ENCODE measurements at regions not wholly inside any gene's neighbourhood (a gene's known extent, or its start where the extent isn't known, plus 50 kb on each side); places are given as distances from the start of the nearest gene placed in this dataset.

DNA sequence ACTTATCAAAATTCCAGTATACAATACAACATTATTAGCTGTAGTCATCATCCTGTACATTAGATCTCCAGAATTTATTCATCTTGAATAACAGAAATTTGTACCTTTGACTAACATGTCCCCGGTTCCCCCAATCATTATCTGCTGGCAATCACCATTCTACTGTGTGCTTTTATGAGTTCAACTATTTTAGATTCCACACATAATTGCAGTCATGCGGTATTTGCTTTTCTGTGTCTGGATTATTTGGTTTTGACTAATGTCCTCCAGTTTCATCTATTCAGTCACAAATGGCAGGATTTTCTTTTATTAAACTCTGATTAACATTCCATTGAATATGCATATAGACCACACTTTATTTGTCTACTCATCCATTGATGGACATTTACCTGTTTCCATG, 530.7 kb upstream of the SLITRK1 start:
- H3K36me3 ChIP-seq (ENCODE audit: control insufficient read depth in 1 of 2, insufficient read depth in 2 of 2, low read length in 2 of 2), result no peaks in the 10 kb centered on the region
- no peak overlapping the region for H2AFZ ChIP-seq (ENCODE audit: low read depth, low read length, poor library complexity, severe bottlenecking)
- H3K9ac ChIP-seq (ENCODE audit: low read length), result no peak overlapping the region
- H3K4me3 ChIP-seq (replicated peaks in 1 of 2; ENCODE audit: low read depth in 1 of 2, low read length in 2 of 2), result no peak overlapping the region
- no peaks in the 10 kb centered on the region for H3K9me2 ChIP-seq (ENCODE audit: insufficient read depth)
- BruUV-seq (replicated peaks), result no TSS peak
- H3K27me3 ChIP-seq (ENCODE audit: insufficient read depth, low read length), result no peaks in the 10 kb centered on the region
- DNase-seq (ENCODE audit: low read depth, low spot score) (no peak), ATAC-seq (no peak)
- H3K4me1 ChIP-seq (ENCODE audit: control insufficient read depth in 1 of 2, insufficient read depth in 2 of 2, low read length in 2 of 2), result no peaks in the 10 kb centered on the region
- POLR2A ChIA-PET, result no interaction called here
- H3K4me2 ChIP-seq (ENCODE audit: low read length), result no peak overlapping the region
- intact Hi-C loops (cut with micrococcal nuclease), result no loop called here
- H3K79me2 ChIP-seq (ENCODE audit: insufficient read depth, low read length), result no peaks in the 10 kb centered on the region
- CTCF ChIA-PET, result no interaction called here
- no peaks in the 10 kb centered on the region for H4K20me1 ChIP-seq (ENCODE audit: insufficient read depth)
- H3K27ac ChIP-seq (ENCODE audit: low read depth, low read length), result no peak overlapping the region
- peaks cover 0 to 5% of the 10 kb centered on the region in 2 experiments; a peak in 2 of 4 replicates for H3K9me3 ChIP-seq (ENCODE audit: control insufficient read depth in 1 of 2, insufficient read depth in 1 of 2, low read depth in 1 of 2, low read length in 2 of 2)
- RAD21 ChIA-PET (ENCODE audit: low non-redundant PET in 1 of 2, low total read pairs in 2 of 2, uncharacterized antibody in 2 of 2, unreplicated experiment in 2 of 2), result no interaction called here
- TF ChIP-seq SIN3A (IDR thresholded peaks at IDR 0.05; ENCODE audit: low read depth) (no peak), POLR2A (IDR thresholded peaks at IDR 0.05; ENCODE audit: borderline replicate concordance, extremely low read depth, insufficient read depth, insufficient read length) (no peak), TCF7L2 (IDR thresholded peaks at IDR 0.05; ENCODE audit: borderline replicate concordance, extremely low read depth, insufficient read depth, insufficient read length) (no peak), POLR2AphosphoS5 (IDR thresholded peaks at IDR 0.05; ENCODE audit: low read depth, low read length) (no peak)

DNA sequence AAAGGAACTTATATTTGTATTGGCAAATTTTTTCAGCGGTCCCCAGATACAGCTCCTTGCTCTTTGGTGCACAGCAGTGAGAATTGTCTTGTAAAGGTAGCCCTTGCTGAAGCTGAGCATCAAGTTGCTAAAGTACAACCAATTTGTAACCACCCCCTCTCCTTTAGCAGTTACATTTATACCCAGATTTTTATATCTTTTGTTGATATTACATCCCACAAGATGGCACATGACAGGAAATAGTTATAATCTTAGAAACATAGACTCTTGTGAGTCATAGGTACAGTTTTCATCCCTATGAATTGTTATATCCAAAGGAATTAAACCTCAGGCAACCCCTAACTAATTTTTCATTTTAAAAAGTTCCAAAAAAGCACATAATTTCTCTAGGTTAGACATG, 523.0 kb upstream of the SLITRK1 start:
- Histone ChIP-seq H3K4me3 (replicated peaks in 1 of 2; ENCODE audit: low read depth in 1 of 2, low read length in 2 of 2) (no peak overlapping the region), H3K79me2 (ENCODE audit: insufficient read depth, low read length) (no peaks in the 10 kb centered on the region), H3K27ac (ENCODE audit: low read depth, low read length) (no peak overlapping the region), H3K9me2 (ENCODE audit: insufficient read depth) (no peaks in the 10 kb centered on the region), H2AFZ (ENCODE audit: low read depth, low read length, poor library complexity, severe bottlenecking) (no peak overlapping the region), H3K9ac (ENCODE audit: low read length) (no peak overlapping the region), H3K9me3 (ENCODE audit: control insufficient read depth in 1 of 2, insufficient read depth in 1 of 2, low read depth in 1 of 2, low read length in 2 of 2) (no peaks in the 10 kb centered on the region), H3K4me1 (ENCODE audit: control insufficient read depth in 1 of 2, insufficient read depth in 2 of 2, low read length in 2 of 2) (no peaks in the 10 kb centered on the region), H3K4me2 (ENCODE audit: low read length) (no peak overlapping the region), H3K27me3 (ENCODE audit: insufficient read depth, low read length) (no peaks in the 10 kb centered on the region), H3K36me3 (ENCODE audit: control insufficient read depth in 1 of 2, insufficient read depth in 2 of 2, low read length in 2 of 2) (no peaks in the 10 kb centered on the region), H4K20me1 (ENCODE audit: insufficient read depth) (no peaks in the 10 kb centered on the region)
- ChIA-PET POLR2A (no interaction called here), CTCF (no interaction called here), RAD21 (ENCODE audit: low non-redundant PET in 1 of 2, low total read pairs in 2 of 2, uncharacterized antibody in 2 of 2, unreplicated experiment in 2 of 2) (no interaction called here)
- DNase-seq (ENCODE audit: low read depth, low spot score) (no peak), ATAC-seq (no peak)
- intact Hi-C loops (cut with micrococcal nuclease), result no loop called here
- TF ChIP-seq ZFX (IDR thresholded peaks at IDR 0.05) (no peak), ELF1 (IDR thresholded peaks at IDR 0.05; ENCODE audit: borderline replicate concordance, low read depth) (no peak), JUND (IDR thresholded peaks at IDR 0.05) (no peak)
- TF ChIP-seq, protein P1, sequence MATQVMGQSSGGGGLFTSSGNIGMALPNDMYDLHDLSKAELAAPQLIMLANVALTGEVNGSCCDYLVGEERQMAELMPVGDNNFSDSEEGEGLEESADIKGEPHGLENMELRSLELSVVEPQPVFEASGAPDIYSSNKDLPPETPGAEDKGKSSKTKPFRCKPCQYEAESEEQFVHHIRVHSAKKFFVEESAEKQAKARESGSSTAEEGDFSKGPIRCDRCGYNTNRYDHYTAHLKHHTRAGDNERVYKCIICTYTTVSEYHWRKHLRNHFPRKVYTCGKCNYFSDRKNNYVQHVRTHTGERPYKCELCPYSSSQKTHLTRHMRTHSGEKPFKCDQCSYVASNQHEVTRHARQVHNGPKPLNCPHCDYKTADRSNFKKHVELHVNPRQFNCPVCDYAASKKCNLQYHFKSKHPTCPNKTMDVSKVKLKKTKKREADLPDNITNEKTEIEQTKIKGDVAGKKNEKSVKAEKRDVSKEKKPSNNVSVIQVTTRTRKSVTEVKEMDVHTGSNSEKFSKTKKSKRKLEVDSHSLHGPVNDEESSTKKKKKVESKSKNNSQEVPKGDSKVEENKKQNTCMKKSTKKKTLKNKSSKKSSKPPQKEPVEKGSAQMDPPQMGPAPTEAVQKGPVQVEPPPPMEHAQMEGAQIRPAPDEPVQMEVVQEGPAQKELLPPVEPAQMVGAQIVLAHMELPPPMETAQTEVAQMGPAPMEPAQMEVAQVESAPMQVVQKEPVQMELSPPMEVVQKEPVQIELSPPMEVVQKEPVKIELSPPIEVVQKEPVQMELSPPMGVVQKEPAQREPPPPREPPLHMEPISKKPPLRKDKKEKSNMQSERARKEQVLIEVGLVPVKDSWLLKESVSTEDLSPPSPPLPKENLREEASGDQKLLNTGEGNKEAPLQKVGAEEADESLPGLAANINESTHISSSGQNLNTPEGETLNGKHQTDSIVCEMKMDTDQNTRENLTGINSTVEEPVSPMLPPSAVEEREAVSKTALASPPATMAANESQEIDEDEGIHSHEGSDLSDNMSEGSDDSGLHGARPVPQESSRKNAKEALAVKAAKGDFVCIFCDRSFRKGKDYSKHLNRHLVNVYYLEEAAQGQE (IDR thresholded peaks at IDR 0.05; ENCODE audit: low read depth), result no peak
- BruUV-seq (replicated peaks), result no TSS peak

Data from HCT116 (cell line).